ENCODE measurements at regions not wholly inside any gene's neighbourhood (a gene's known extent, or its start where the extent isn't known, plus 50 kb on each side); places are given as distances from the start of the nearest gene placed in this dataset.
"Not testable (repeated sequence)": the region's sequence is repeated elsewhere in the genome, so short reads cannot be mapped to it uniquely, and the experiment has no call there.

DNA sequence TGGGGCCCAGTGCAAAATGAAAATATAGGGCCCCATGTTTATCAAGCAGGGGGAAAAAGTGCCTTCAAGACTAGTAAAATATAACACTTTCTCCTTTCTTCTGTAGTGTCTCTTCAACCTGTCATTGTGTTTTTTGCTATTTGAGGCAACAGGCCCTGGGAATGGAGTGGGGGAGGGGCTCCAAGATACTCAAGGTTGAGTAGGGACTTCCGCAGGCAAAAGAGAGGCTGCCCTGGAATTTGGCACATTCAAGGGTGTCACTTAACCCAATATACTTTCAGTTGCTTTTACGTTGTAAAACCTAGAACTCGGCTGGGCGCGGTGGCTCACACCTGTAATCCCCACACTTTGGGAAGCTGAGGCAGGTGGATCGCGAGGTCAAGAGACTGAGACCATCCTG, 154.9 kb downstream of the ALDH8A1 start:
- TF ChIP-seq, protein P1, sequence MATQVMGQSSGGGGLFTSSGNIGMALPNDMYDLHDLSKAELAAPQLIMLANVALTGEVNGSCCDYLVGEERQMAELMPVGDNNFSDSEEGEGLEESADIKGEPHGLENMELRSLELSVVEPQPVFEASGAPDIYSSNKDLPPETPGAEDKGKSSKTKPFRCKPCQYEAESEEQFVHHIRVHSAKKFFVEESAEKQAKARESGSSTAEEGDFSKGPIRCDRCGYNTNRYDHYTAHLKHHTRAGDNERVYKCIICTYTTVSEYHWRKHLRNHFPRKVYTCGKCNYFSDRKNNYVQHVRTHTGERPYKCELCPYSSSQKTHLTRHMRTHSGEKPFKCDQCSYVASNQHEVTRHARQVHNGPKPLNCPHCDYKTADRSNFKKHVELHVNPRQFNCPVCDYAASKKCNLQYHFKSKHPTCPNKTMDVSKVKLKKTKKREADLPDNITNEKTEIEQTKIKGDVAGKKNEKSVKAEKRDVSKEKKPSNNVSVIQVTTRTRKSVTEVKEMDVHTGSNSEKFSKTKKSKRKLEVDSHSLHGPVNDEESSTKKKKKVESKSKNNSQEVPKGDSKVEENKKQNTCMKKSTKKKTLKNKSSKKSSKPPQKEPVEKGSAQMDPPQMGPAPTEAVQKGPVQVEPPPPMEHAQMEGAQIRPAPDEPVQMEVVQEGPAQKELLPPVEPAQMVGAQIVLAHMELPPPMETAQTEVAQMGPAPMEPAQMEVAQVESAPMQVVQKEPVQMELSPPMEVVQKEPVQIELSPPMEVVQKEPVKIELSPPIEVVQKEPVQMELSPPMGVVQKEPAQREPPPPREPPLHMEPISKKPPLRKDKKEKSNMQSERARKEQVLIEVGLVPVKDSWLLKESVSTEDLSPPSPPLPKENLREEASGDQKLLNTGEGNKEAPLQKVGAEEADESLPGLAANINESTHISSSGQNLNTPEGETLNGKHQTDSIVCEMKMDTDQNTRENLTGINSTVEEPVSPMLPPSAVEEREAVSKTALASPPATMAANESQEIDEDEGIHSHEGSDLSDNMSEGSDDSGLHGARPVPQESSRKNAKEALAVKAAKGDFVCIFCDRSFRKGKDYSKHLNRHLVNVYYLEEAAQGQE (IDR thresholded peaks at IDR 0.05; ENCODE audit: insufficient replicate concordance, low read depth), result no peak
- TF ChIP-seq, protein P2, sequence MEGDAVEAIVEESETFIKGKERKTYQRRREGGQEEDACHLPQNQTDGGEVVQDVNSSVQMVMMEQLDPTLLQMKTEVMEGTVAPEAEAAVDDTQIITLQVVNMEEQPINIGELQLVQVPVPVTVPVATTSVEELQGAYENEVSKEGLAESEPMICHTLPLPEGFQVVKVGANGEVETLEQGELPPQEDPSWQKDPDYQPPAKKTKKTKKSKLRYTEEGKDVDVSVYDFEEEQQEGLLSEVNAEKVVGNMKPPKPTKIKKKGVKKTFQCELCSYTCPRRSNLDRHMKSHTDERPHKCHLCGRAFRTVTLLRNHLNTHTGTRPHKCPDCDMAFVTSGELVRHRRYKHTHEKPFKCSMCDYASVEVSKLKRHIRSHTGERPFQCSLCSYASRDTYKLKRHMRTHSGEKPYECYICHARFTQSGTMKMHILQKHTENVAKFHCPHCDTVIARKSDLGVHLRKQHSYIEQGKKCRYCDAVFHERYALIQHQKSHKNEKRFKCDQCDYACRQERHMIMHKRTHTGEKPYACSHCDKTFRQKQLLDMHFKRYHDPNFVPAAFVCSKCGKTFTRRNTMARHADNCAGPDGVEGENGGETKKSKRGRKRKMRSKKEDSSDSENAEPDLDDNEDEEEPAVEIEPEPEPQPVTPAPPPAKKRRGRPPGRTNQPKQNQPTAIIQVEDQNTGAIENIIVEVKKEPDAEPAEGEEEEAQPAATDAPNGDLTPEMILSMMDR (IDR thresholded peaks at IDR 0.05; ENCODE audit: insufficient read depth, low read length), result no peak
- no peak for TF ChIP-seq SPI1 (IDR thresholded peaks at IDR 0.05; ENCODE audit: borderline replicate concordance, low read depth)
- TF ChIP-seq POLR2AphosphoS5 (IDR thresholded peaks at IDR 0.05; ENCODE audit: low read depth), result no peak
- TF ChIP-seq GABPA (IDR thresholded peaks at IDR 0.05; ENCODE audit: low read depth), result no peak
- DNase-seq (ENCODE audit: low read depth in 1 of 2, low spot score in 1 of 2), result no peak
- Histone ChIP-seq H3K27ac (replicated peaks) (no peak overlapping the region), H3K27me3 (ENCODE audit: insufficient read depth, poor library complexity, severe bottlenecking) (peaks cover 2% of the 10 kb centered on the region), H3K4me3 (replicated peaks; ENCODE audit: insufficient read depth, low read length) (no peak overlapping the region)

DNA sequence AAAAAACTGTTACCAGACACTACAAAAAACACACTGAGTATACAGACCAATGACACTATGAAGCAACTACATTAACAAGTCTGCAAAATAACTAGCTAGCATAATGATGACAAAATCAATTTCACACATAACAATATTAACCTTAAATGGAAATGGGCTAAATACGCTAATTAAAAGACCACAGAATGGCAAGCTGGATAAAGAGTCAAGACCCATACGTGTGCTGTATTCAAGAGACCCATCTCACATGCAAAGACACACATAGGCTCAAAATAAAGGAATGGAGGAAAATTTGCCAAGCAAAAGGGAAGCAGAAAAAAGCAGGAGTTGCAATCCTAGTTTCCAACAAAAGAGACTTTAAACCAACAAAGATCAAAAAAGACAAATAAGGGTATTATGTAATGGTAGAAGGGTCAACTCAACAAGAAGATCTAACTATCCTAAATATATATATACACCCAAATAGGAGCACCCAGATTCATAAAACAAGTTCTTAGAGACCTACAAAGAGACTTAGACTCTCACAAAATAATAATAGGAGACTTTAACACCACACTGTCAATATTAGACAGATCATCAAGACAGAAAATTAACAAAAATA, 158.6 kb downstream of the ALDH8A1 start:
- not testable (repeated sequence) for H3K27ac ChIP-seq (replicated peaks); H3K4me3 ChIP-seq (replicated peaks; ENCODE audit: insufficient read depth, low read length); H3K27me3 ChIP-seq (ENCODE audit: insufficient read depth, poor library complexity, severe bottlenecking); DNase-seq (ENCODE audit: low read depth in 1 of 2, low spot score in 1 of 2)

DNA sequence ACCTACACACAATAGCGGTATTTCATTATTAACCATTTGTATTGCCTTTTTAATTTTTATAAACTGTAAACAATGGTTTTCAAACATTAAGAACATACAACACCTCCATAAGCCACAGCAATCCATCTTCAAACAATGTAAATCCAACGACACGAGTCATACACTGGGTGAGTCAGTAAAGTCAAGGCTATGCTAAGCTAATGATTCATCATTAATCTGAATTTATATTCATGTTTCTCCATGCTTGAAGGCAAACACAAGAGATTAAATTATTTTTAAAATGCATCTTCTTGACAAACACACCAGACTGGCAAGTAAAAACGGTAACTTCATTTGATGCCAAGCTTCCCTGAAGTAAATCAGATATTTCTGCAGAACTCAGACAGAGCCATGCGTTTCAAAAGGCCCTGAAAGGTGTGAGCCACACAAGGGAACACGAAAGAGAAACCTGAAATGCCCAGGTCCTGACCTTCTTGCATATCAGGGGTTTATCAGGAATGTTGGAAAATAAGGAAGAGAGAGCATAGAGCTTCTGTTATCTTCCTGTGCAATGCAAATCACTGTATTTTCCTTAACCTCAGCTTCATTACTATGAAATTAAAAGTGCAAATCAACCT, 162.5 kb downstream of the ALDH8A1 start:
- no peak for DNase-seq (ENCODE audit: low read depth in 1 of 2, low spot score in 1 of 2)
- H3K4me3 ChIP-seq (replicated peaks; ENCODE audit: insufficient read depth, low read length), result no peak overlapping the region
- H3K27ac ChIP-seq (replicated peaks), result no peak overlapping the region
- no peaks in the 10 kb centered on the region for H3K27me3 ChIP-seq (ENCODE audit: insufficient read depth, poor library complexity, severe bottlenecking)
- TF ChIP-seq SPI1 (IDR thresholded peaks at IDR 0.05; ENCODE audit: borderline replicate concordance, low read depth), result no peak

DNA sequence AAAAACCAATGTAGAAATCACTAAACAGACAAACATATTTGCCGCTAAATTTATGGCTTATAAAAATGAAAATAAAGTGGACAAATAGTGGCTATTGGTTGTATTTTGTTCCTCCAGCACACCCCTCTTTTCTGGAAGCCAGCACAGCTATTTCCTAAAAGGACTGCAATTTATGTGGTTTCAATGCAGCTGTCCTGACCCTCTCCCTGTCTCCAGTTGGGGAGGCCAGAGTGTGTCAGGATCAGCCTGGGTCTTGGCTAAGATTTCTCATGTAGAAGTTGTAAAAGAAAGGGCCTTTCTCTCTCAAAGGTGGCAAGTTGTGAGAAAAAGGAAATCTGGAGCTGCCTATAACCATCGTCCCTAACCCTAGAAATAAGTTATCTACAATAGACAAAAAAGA, 165.6 kb downstream of the ALDH8A1 start:
- no peaks in the 10 kb centered on the region for H3K27me3 ChIP-seq (ENCODE audit: insufficient read depth, poor library complexity, severe bottlenecking)
- no peak overlapping the region for H3K4me3 ChIP-seq (replicated peaks; ENCODE audit: insufficient read depth, low read length)
- H3K27ac ChIP-seq (replicated peaks), result no peak overlapping the region
- no peak for DNase-seq (ENCODE audit: low read depth in 1 of 2, low spot score in 1 of 2)
- TF ChIP-seq, protein P2 (IDR thresholded peaks at IDR 0.05; ENCODE audit: insufficient read depth, low read length), result no peak
- TF ChIP-seq SPI1 (IDR thresholded peaks at IDR 0.05; ENCODE audit: borderline replicate concordance, low read depth) (no peak), GABPA (IDR thresholded peaks at IDR 0.05; ENCODE audit: low read depth) (no peak), POLR2AphosphoS5 (IDR thresholded peaks at IDR 0.05; ENCODE audit: low read depth) (no peak)
- TF ChIP-seq, protein P1 (IDR thresholded peaks at IDR 0.05; ENCODE audit: insufficient replicate concordance, low read depth), result no peak

DNA sequence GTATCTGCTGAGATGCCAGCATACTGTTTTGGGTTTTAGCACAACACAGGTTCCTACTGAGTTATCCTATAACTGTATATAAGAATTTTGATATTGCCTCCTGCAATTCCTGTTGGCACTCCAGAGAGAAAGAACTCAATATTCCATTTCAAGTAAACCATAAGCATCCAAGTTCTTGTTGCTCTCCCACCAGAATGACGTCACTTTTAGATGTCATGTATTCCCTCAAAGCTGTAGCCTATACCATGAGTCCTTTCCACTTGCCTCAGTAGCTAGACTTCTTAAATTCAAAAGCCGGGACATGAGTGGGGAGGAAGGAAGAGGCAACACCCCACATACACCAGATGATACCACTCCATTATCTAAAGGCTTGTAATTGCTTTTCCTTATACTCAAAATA, 171.5 kb downstream of the ALDH8A1 start:
- no peak overlapping the region for H3K27ac ChIP-seq (replicated peaks)
- H3K4me3 ChIP-seq (replicated peaks; ENCODE audit: insufficient read depth, low read length), result no peak overlapping the region
- TF ChIP-seq POLR2AphosphoS5 (IDR thresholded peaks at IDR 0.05; ENCODE audit: low read depth) (no peak), SPI1 (IDR thresholded peaks at IDR 0.05; ENCODE audit: borderline replicate concordance, low read depth) (no peak), GABPA (IDR thresholded peaks at IDR 0.05; ENCODE audit: low read depth) (no peak)
- TF ChIP-seq, protein P1 (IDR thresholded peaks at IDR 0.05; ENCODE audit: insufficient replicate concordance, low read depth), result no peak
- TF ChIP-seq, protein P2 (IDR thresholded peaks at IDR 0.05; ENCODE audit: insufficient read depth, low read length), result no peak
- no peak for DNase-seq (ENCODE audit: low read depth in 1 of 2, low spot score in 1 of 2)
- no peaks in the 10 kb centered on the region for H3K27me3 ChIP-seq (ENCODE audit: insufficient read depth, poor library complexity, severe bottlenecking)

Data from HL-60 (cell line).